ENCODE measurements at regions not wholly inside any gene's neighbourhood (a gene's known extent, or its start where the extent isn't known, plus 50 kb on each side); places are given as distances from the start of the nearest gene placed in this dataset.

DNA sequence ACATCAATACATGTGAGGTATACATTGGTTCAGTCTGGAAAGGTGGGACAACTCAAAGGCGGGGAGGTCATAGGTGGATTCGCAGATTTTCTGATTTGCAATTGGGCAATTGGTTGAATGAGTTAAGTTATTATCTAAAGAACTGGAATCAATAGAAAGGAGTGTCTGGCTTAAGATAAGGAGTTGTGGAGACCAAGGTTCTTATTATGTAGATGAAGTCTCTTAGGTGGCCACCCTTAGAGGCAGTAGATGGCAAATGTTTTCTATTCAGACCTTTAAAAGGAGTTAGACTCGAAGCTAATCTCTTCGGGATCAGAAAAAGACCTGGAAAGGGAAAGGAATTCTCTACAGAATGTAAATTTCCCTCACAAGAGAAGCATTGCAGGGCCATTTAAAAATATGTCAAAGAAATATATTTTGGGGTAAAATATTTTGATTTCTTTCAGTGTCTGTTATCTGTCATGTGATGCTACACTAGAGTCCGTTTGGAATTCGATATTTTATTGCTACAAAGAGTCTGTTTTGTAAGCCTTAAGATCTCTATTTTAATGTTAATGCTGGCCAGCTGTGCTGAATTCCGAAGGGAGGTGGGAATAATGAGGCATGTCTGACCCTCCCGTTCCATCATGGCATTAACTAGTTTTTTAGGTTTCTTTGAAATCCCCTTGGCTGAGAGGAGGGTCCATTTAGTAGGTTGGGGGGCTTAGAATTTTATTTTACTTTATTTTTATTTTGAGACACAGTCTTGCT, 265.1 kb downstream of the PTPRU start:
- TF ChIP-seq POLR2A (IDR thresholded peaks at IDR 0.05) = no peak
- TF ChIP-seq, protein P1, sequence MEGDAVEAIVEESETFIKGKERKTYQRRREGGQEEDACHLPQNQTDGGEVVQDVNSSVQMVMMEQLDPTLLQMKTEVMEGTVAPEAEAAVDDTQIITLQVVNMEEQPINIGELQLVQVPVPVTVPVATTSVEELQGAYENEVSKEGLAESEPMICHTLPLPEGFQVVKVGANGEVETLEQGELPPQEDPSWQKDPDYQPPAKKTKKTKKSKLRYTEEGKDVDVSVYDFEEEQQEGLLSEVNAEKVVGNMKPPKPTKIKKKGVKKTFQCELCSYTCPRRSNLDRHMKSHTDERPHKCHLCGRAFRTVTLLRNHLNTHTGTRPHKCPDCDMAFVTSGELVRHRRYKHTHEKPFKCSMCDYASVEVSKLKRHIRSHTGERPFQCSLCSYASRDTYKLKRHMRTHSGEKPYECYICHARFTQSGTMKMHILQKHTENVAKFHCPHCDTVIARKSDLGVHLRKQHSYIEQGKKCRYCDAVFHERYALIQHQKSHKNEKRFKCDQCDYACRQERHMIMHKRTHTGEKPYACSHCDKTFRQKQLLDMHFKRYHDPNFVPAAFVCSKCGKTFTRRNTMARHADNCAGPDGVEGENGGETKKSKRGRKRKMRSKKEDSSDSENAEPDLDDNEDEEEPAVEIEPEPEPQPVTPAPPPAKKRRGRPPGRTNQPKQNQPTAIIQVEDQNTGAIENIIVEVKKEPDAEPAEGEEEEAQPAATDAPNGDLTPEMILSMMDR (IDR thresholded peaks at IDR 0.05) = no peak
